ENCODE measurements at regions not wholly inside any gene's neighbourhood (a gene's known extent, or its start where the extent isn't known, plus 50 kb on each side); places are given as distances from the start of the nearest gene placed in this dataset.

DNA sequence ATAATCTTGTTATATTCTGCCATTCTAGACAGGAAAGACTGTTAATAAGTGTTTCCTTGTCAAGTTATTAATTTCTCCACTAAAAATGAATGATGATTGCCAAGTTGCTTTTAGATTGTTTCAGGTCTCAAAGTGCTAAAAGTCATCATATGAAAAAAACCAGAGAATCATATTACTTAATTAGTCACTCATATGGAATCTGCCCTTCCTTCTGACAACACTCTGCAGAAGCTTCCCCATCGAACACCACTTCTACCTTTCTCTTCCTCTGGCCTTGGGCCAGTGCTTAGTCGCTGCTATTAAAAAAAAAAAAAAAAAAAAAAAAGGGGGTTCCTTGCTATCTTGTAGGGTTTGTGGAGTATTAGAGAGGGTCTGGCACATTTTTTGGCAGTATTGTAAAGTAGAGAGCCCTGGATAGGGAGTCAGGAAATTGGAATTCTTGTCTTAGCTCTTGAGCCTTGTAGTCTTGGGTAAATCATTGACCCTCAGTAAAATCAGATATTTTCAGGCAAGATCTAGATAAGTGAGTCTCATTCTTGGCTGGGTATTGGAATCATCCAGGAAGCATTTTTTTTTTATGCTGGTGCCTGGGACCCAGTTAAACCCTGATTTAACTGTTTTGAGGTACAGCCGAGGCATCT lies 141.7 kb upstream of the CCDC68 start:
- CTCF ChIA-PET, result no interaction called here

DNA sequence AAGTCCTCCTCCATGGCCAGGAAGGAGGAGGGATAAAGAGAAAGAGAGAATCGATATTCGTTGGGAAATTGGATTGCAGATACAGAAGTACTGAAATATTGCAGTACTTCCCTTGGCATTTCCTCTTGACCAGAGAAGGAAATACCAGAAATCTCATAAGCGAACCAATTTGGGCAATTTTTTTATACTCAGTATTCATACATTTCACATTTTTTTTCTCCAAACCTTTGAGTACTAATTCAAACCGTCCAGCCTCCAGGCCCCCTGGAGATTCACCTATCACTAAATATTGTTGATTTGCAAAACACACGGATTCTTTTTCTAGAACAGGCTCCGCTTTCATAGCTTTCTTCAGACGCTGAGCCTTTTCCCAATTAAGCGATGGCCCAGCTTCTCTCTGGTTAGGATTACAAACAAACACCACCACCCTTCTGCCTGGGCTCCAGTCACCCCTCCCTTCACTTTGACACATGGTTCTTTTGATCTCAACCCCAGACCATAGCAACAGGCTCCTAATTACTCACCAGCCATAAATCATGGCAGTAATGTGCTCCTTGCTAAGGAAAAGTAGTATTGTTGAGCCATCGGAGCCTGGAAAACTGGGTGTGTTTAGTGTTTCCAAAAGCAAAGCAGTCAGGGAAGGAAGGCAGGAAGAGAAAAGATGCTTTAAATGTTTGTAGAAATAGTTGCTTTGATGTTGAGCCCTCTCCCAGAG lies 138.4 kb upstream of the CCDC68 start:
- CTCF ChIA-PET, result no interaction called here
- no peaks in the 10 kb centered on the region for H3K4me1 Mint-ChIP-seq (ENCODE audit: low read depth)
- ATAC-seq (no peak), DNase-seq (no peak)
- H3K36me3 Mint-ChIP-seq (ENCODE audit: low read depth), result no peaks in the 10 kb centered on the region
- H3K27ac Mint-ChIP-seq, result no peak overlapping the region
- POLR2A ChIA-PET, result no interaction called here
- H3K27me3 Mint-ChIP-seq (ENCODE audit: low read depth), result no peaks in the 10 kb centered on the region
- H3K9me3 Mint-ChIP-seq (ENCODE audit: insufficient read depth), result no peaks in the 10 kb centered on the region
- no peak overlapping the region for H3K4me3 Mint-ChIP-seq

More for the DNA sequence above, 141.7 kb upstream of the CCDC68 start:
- POLR2A ChIA-PET, result no interaction called here
- no peak for ATAC-seq
- Mint-ChIP-seq H3K36me3 (ENCODE audit: low read depth) (no peaks in the 10 kb centered on the region), H3K27me3 (ENCODE audit: low read depth) (no peaks in the 10 kb centered on the region), H3K4me1 (ENCODE audit: low read depth) (no peaks in the 10 kb centered on the region), H3K27ac (no peak overlapping the region), H3K9me3 (ENCODE audit: insufficient read depth) (no peaks in the 10 kb centered on the region), H3K4me3 (no peak overlapping the region)
- no peak for DNase-seq

DNA sequence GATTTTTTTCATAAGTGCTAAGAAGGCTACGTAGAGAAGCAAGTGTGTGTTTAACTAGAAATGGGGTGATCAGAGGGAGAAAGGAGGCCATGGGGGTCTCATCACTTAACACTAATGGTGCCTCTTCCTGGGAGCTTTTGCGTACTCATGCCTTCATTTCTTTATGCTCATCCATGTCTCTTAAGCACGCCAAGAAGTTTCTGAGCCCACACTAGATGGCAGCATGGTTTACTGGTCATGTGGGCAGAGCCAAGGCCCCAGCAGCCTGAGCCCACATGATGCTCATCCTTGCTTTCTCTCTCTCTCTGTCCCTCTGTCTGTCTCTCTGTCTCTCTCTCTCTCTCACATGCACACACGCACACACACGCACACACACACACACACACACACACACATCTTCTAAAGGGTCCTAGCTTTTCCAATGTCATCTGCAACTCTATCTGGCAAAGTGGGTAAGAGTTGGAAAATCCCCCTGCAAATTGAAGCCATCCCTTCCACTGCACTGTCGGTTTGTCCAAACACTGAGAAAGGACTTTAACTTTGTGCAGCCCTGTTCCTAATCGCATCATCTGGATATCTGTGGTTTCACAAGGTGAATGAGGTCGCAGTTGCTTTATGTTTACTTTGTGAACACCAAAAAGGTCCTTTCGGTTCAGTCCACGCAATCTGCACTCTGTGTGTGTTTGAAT lies 137.1 kb upstream of the CCDC68 start:
- Mint-ChIP-seq H3K4me3 (no peak overlapping the region), H3K4me1 (ENCODE audit: low read depth) (no peaks in the 10 kb centered on the region), H3K27me3 (ENCODE audit: low read depth) (no peaks in the 10 kb centered on the region), H3K9me3 (ENCODE audit: insufficient read depth) (no peaks in the 10 kb centered on the region), H3K36me3 (ENCODE audit: low read depth) (no peaks in the 10 kb centered on the region), H3K27ac (no peak overlapping the region)
- CTCF ChIA-PET, result no interaction called here
- no peak for ATAC-seq
- DNase-seq, result no peak
- POLR2A ChIA-PET, result no interaction called here

DNA sequence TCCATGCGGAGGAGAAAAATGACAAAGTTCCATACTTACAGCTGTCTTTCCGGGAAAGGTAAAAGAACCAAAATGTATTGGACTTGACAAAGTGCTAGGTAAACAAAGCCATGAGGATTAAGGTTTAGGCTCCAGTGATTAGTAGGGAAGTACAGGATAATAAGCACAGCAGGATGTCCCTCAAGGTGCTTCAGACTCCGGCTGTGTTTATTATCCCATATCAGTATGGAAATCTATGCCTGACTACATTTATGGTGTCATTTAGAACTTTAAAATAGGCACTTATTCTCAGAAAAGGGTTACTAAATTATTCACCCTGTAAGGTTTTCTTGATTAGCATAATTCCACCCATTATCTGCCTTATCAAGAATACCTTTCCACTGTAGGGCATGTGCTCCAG lies 136.3 kb upstream of the CCDC68 start:
- POLR2A ChIA-PET, result no interaction called here
- H3K27ac Mint-ChIP-seq, result no peak overlapping the region
- no peaks in the 10 kb centered on the region for H3K36me3 Mint-ChIP-seq (ENCODE audit: low read depth)
- ATAC-seq (no peak), DNase-seq (no peak)
- no peaks in the 10 kb centered on the region for H3K9me3 Mint-ChIP-seq (ENCODE audit: insufficient read depth)
- no peak overlapping the region for H3K4me3 Mint-ChIP-seq
- no peaks in the 10 kb centered on the region for H3K4me1 Mint-ChIP-seq (ENCODE audit: low read depth)
- CTCF ChIA-PET, result no interaction called here
- no peaks in the 10 kb centered on the region for H3K27me3 Mint-ChIP-seq (ENCODE audit: low read depth)

DNA sequence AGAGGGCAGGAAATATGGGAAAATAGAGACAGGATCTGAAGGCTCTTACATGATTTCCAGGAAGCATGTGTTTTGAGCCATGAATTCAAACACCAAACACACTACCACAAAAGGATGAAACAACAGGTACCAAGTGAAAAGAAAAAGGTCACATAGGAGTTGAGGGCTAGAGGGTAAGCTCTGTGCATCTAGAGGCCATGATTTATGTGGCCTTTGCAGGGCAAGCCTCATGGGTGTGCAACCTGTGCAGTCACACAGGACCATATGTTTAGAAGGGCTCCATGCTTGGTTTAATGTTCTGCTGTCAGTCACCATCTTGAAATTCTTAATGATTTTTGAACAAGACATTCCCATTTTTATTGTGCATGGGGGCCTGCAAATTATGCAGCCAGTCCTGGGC lies 134.5 kb upstream of the CCDC68 start:
- H3K36me3 Mint-ChIP-seq (ENCODE audit: low read depth), result no peaks in the 10 kb centered on the region
- ATAC-seq (no peak), DNase-seq (no peak)
- H3K27me3 Mint-ChIP-seq (ENCODE audit: low read depth), result no peaks in the 10 kb centered on the region
- H3K4me3 Mint-ChIP-seq, result no peak overlapping the region
- CTCF ChIA-PET, result no interaction called here
- H3K9me3 Mint-ChIP-seq (ENCODE audit: insufficient read depth), result no peaks in the 10 kb centered on the region
- H3K4me1 Mint-ChIP-seq (ENCODE audit: low read depth), result no peaks in the 10 kb centered on the region
- POLR2A ChIA-PET, result no interaction called here
- H3K27ac Mint-ChIP-seq, result no peak overlapping the region

DNA sequence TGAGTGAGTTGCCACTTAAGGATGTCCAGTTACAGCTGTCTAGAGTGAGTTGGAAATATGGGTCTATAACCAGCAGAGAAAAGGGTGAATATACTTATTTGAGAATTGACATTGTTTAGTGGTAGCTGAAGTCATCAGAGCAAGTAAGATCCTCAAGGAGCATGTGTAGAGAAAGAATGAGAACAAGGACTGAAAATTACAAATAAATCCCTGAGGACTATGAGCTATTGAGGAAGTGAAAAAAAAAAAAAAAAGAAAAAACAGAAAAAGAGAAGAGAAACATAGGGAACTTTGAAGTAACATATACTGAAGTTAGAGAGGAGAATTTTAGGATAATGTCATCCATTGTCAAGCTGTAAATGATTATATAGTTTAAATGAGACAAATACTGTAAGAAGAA lies 134.0 kb upstream of the CCDC68 start:
- Mint-ChIP-seq H3K9me3 (ENCODE audit: insufficient read depth) (no peaks in the 10 kb centered on the region), H3K4me1 (ENCODE audit: low read depth) (no peaks in the 10 kb centered on the region), H3K36me3 (ENCODE audit: low read depth) (no peaks in the 10 kb centered on the region), H3K27ac (no peak overlapping the region), H3K4me3 (no peak overlapping the region), H3K27me3 (ENCODE audit: low read depth) (no peaks in the 10 kb centered on the region)
- ATAC-seq, result no peak
- POLR2A ChIA-PET, result no interaction called here
- CTCF ChIA-PET, result no interaction called here
- no peak for DNase-seq

DNA sequence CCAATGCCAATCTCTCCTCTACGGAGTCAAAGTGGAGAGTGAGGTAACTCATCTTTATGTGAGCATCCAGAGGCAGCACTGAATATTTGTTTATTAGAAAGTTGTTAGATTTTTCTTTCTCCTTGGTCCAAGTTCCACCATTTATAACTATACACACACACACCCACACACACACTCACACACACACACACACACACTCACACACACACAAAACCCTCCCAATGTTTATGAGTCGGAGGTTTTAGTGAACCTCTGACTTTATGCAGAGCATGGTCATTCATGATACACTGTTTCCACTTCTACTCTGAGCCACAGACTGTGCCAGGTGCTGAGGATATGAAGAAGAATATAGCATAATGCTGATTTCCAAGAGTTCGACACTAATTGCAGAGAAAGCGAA lies 132.9 kb upstream of the CCDC68 start:
- no peak overlapping the region for H3K27ac Mint-ChIP-seq
- CTCF ChIA-PET, result no interaction called here
- no peak for ATAC-seq
- H3K27me3 Mint-ChIP-seq (ENCODE audit: low read depth), result no peaks in the 10 kb centered on the region
- H3K9me3 Mint-ChIP-seq (ENCODE audit: insufficient read depth), result no peaks in the 10 kb centered on the region
- no peaks in the 10 kb centered on the region for H3K4me1 Mint-ChIP-seq (ENCODE audit: low read depth)
- no peak for DNase-seq
- no peaks in the 10 kb centered on the region for H3K36me3 Mint-ChIP-seq (ENCODE audit: low read depth)
- H3K4me3 Mint-ChIP-seq, result no peak overlapping the region
- POLR2A ChIA-PET, result no interaction called here

DNA sequence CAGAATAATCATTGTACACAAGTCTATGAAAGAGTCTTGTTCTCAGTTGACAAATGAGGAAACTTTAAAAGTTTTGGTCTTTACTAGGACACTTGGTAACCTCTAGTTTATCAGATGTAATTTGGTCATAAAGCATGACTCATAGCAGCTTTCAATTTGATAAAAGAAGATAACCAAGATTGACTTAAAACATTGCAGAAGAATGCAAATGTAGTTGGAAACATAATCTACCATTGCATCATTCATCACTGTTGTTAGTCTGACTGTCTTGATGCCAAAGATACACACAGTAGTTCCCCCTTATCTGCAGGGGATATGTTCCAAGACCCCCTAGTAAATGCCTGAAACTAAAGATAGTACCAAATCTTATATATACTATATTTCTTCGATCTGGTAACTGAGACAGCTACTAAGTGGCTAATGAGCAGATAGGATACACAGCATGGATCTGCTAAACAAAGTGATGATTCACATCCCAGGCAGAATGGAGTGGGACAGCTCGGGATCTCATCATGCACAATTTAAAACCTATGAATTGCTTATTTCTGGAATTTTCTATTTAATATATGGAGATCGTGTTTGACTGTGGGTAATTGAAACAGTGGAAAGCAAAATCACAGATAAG lies 131.4 kb upstream of the CCDC68 start:
- Mint-ChIP-seq H3K27ac (no peak overlapping the region), H3K27me3 (ENCODE audit: low read depth) (no peaks in the 10 kb centered on the region), H3K4me1 (ENCODE audit: low read depth) (no peaks in the 10 kb centered on the region), H3K9me3 (ENCODE audit: insufficient read depth) (no peaks in the 10 kb centered on the region), H3K4me3 (no peak overlapping the region), H3K36me3 (ENCODE audit: low read depth) (no peaks in the 10 kb centered on the region)
- no peak for ATAC-seq
- POLR2A ChIA-PET, result no interaction called here
- CTCF ChIA-PET, result no interaction called here
- DNase-seq, result no peak

DNA sequence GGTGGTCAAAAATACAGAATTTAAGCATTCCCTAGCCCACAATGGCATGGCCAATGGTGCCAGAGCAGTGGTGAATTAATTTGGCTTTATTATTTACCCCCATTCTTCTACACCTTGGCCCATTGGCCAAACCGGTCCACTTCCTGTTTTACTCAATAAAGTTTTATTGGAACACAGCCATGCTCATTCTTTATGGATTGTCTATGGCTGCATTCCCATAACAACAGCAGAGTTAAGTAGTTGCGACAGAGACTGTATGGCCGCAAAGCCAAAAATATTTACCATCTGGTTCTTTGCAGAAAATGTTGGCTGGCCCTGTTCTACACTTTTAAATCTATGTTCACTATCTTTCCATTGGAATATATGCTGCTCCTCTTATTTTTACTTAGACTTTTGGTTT lies 130.3 kb upstream of the CCDC68 start:
- POLR2A ChIA-PET, result no interaction called here

DNA sequence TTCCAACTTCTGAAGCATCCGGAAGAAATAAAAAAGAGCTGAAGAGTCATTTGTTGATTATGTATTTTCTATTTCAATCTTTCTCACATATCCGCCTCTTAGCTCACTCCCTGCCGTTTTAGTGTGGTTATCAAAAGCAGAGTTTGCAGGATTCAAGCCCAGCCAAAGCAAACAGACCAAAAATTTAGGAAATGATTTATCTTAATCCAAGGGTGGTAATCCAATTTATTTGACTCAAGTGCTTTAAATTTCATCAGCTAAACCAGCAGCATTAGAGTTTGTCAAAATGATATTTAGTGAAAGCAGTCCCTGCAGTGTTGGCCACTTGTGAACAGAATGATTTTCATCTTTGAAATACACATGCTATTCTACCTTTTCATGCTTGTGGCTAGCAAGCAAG lies 129.3 kb upstream of the CCDC68 start:
- POLR2A ChIA-PET, result no interaction called here
- ATAC-seq (no peak), DNase-seq (no peak)
- Mint-ChIP-seq H3K4me3 (no peak overlapping the region), H3K27me3 (ENCODE audit: low read depth) (no peaks in the 10 kb centered on the region), H3K4me1 (ENCODE audit: low read depth) (no peaks in the 10 kb centered on the region), H3K27ac (no peak overlapping the region), H3K36me3 (ENCODE audit: low read depth) (no peaks in the 10 kb centered on the region), H3K9me3 (ENCODE audit: insufficient read depth) (no peaks in the 10 kb centered on the region)
- CTCF ChIA-PET, result no interaction called here

More for the DNA sequence above, 130.3 kb upstream of the CCDC68 start:
- H3K27me3 Mint-ChIP-seq (ENCODE audit: low read depth), result no peaks in the 10 kb centered on the region
- H3K4me1 Mint-ChIP-seq (ENCODE audit: low read depth), result no peaks in the 10 kb centered on the region
- no peak overlapping the region for H3K4me3 Mint-ChIP-seq
- no peaks in the 10 kb centered on the region for H3K9me3 Mint-ChIP-seq (ENCODE audit: insufficient read depth)
- no peaks in the 10 kb centered on the region for H3K36me3 Mint-ChIP-seq (ENCODE audit: low read depth)
- CTCF ChIA-PET, result no interaction called here
- ATAC-seq (no peak), DNase-seq (no peak)
- no peak overlapping the region for H3K27ac Mint-ChIP-seq

DNA sequence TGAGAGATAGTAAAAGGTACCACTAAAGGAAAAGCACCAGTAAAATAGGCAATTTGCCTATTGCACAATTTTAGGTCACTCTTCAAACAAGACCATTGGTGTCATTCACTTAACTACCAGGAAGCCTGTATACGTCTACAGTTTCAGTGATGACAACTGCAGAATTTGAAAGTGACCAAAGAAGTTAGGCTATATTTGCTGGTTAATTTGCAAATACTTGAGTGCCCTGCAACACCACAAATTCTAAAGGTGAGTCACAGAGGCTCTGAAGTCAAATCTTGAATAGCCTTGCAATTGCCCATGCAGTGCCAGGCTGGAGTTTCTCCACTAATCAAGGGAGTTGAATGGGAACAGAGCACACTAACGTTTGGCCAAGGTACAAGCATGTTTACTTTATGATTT lies 128.7 kb upstream of the CCDC68 start:
- DNase-seq (no peak), ATAC-seq (no peak)
- no peaks in the 10 kb centered on the region for H3K27me3 Mint-ChIP-seq (ENCODE audit: low read depth)
- ChIA-PET CTCF (no interaction called here), POLR2A (no interaction called here)
- no peaks in the 10 kb centered on the region for H3K4me1 Mint-ChIP-seq (ENCODE audit: low read depth)
- H3K36me3 Mint-ChIP-seq (ENCODE audit: low read depth), result no peaks in the 10 kb centered on the region
- H3K9me3 Mint-ChIP-seq (ENCODE audit: insufficient read depth), result no peaks in the 10 kb centered on the region
- H3K4me3 Mint-ChIP-seq, result no peak overlapping the region
- no peak overlapping the region for H3K27ac Mint-ChIP-seq

DNA sequence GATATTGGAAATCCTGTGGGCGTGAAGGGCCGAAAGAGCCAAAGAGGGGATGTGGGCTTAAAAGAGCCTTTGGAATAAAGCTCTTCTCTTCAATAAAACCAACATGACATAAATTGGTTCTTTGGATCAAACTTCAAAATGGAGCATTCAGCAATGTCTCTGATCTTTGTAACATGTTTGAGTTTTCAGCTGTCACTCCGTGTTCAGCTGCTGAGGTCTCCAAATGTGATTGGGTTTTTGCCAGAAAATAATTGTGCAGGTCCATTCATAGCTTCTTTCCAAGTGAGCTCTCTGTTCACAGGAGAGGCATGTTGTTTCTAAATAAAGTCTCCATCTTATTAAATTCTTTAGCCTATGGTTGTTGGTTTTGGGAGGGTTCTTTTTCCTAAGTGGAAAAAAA lies 127.6 kb upstream of the CCDC68 start:
- no peaks in the 10 kb centered on the region for H3K4me1 Mint-ChIP-seq (ENCODE audit: low read depth)
- no peak overlapping the region for H3K4me3 Mint-ChIP-seq
- H3K36me3 Mint-ChIP-seq (ENCODE audit: low read depth), result no peaks in the 10 kb centered on the region
- DNase-seq (no peak), ATAC-seq (no peak)
- no peak overlapping the region for H3K27ac Mint-ChIP-seq
- H3K27me3 Mint-ChIP-seq (ENCODE audit: low read depth), result no peaks in the 10 kb centered on the region
- no peaks in the 10 kb centered on the region for H3K9me3 Mint-ChIP-seq (ENCODE audit: insufficient read depth)
- ChIA-PET POLR2A (no interaction called here), CTCF (no interaction called here)

All from activated CD8-positive, alpha-beta T cell treated with anti-CD3 and anti-CD28 coated beads, Interleukin-2, amount 10 ng/mL, durations not matched to agents 7 days and 5 days (primary cell).